Sigmoid colon (tissue), 3 donors: ENCODE measurements at regions not wholly inside any gene's neighbourhood (a gene's known extent, or its start where the extent isn't known, plus 50 kb on each side); places are given as distances from the start of the nearest gene placed in this dataset.

Experiments
- POLR2A ChIP-seq, 2 donors: fragments of 450-650 bp; IDR thresholded peaks; one replicate each; pipeline ENCODE4 v1.6.1; 2016; ENCODE audit warnings: antibody characterized with exemption in 2 of 2, mild to moderate bottlenecking in 2 of 2, moderate library complexity in 2 of 2
- TF ChIP-seq, protein P1 (sequence below), 4 experiments: fragments of 450-650 bp in 3 of 4; fragments of 200-600 bp in 1 of 4; IDR thresholded peaks; one replicate each; pipeline ENCODE4 v1.5.1; 2016 to 2019; ENCODE audit warnings: antibody characterized with exemption in 4 of 4, mild to moderate bottlenecking in 3 of 4, moderate library complexity in 2 of 4

DNA sequence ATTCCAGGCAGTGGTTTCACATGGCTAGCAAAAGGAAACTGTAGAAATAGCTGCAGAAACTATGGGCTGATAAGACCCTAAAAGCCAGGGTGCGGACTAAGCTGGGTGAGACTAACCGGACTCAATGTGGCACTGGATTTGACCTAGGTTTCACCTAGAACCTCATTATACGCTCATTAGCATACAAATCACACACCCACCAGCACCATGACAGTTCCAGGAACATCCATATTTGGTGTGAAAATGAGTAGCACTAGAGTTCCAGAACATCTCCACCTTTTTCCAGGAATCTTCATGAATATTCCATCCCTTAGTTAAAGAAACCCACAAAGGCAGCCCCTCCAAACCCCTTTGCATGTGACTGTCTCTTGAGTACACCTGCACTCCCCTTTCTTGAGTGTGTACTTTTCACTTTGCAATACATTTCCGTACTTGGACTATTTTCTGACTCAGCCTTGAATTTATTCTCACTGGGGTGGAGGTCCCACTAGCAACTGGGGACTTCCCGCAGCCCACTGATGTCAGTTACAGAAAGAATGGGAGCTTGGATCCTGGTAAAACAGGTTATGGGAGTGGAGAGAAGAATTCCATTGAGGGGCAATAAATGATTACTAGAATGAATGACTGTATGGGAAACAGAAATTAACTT is 58.0 kb upstream of the SPATA31C2 start:
- TF ChIP-seq POLR2A (IDR thresholded peaks at IDR 0.05): no peak
- TF ChIP-seq, protein P1, sequence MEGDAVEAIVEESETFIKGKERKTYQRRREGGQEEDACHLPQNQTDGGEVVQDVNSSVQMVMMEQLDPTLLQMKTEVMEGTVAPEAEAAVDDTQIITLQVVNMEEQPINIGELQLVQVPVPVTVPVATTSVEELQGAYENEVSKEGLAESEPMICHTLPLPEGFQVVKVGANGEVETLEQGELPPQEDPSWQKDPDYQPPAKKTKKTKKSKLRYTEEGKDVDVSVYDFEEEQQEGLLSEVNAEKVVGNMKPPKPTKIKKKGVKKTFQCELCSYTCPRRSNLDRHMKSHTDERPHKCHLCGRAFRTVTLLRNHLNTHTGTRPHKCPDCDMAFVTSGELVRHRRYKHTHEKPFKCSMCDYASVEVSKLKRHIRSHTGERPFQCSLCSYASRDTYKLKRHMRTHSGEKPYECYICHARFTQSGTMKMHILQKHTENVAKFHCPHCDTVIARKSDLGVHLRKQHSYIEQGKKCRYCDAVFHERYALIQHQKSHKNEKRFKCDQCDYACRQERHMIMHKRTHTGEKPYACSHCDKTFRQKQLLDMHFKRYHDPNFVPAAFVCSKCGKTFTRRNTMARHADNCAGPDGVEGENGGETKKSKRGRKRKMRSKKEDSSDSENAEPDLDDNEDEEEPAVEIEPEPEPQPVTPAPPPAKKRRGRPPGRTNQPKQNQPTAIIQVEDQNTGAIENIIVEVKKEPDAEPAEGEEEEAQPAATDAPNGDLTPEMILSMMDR (IDR thresholded peaks at IDR 0.05): no peak
